H1 (cell line): ENCODE measurements at regions not wholly inside any gene's neighbourhood (a gene's known extent, or its start where the extent isn't known, plus 50 kb on each side); places are given as distances from the start of the nearest gene placed in this dataset.

ENCODE experiments used
- HDAC2 ChIP-seq, 2 experiments: fragments of 300-600 bp in 1 of 2; sonication (generic) in 1 of 2; IDR thresholded peaks; 2 replicates each; pipeline ENCODE4 v1.6.1; 2011 to 2012; ENCODE audit warnings: low read depth in 2 of 2, low read length in 2 of 2, mild to moderate bottlenecking in 2 of 2, moderate library complexity in 2 of 2, borderline replicate concordance in 1 of 2, inconsistent platforms in 1 of 2
- JUN ChIP-seq: IDR thresholded peaks from 2 replicates; pipeline ENCODE4 v1.6.1; 2011; ENCODE audit warnings: low read depth, mild to moderate bottlenecking, improper control_type of control experiment, low read length
- POLR2A ChIP-seq, 2 experiments: IDR thresholded peaks; 1 replicate in 1 of 2; 2 replicates in 1 of 2; pipeline ENCODE4 v1.6.1; 2011; ENCODE audit warnings: low read depth in 2 of 2, low read length in 2 of 2, mild to moderate bottlenecking in 2 of 2; ENCODE audit errors: control extremely low read depth in 1 of 2
- YY1 ChIP-seq: IDR thresholded peaks from 2 replicates; pipeline ENCODE4 v1.6.1; 2011; ENCODE audit warnings: low read depth, mild to moderate bottlenecking, low read length
- ZNF274 ChIP-seq: IDR thresholded peaks from 2 replicates; pipeline ENCODE4 v1.7.0; 2012; ENCODE audit warnings: low read length, borderline replicate concordance; ENCODE audit errors: extremely low read depth
- TF ChIP-seq, protein P1 (sequence below), 3 experiments: IDR thresholded peaks; 1 replicate in 2 of 3; 2 replicates in 1 of 3; pipeline versions ENCODE4 v1.5.1 to v1.6.1; 2011; ENCODE audit warnings: low read length in 3 of 3, mild to moderate bottlenecking in 3 of 3, inconsistent platforms in 2 of 3, low read depth in 1 of 3, moderate library complexity in 1 of 3; ENCODE audit not compliant: insufficient read depth in 1 of 3; ENCODE audit errors: control extremely low read depth in 1 of 3

DNA sequence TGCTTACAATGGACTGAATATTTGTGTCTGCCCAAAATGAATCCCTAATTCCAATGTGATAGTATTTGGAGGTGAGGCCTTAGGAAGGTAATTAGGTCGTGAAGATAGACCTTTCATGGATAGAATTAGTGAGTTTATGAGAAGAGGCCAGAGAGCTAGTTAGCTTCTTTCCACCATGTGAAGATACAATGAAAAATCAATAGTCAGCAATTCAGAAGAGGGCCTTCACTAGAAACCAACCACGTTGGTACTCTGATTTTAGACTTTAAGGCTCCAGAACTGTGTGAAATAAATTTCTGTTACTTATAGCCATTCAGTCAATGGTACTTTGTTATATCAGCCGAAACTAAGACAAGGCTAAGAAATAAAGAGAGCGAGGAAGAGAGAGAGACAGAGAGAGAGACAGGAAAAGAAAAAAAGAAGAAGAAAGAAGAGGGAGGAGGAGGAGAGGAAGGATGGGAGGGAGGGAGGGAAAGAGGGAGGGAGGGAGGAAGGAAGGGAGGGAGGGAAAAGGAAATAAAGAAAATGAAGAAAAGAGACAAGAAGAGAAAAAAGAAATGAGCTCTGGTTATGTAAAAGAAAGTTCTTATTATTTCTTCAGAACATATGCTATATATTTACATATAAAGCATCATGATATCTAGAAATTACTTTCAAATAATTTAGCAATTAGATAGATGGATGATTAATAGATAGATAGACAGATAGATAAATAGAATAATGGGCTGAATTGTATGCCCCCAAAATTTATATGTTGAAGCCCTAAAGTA lies 1725.3 kb downstream of the EFNA5 start:
- TF ChIP-seq ZNF274 (no peak), YY1 (no peak), POLR2A (IDR thresholded peaks at IDR 0.05; ENCODE audit: control extremely low read depth in 1 of 2, low read depth in 2 of 2, low read length in 2 of 2) (no peak), HDAC2 (IDR thresholded peaks at IDR 0.05; ENCODE audit: borderline replicate concordance in 1 of 2, low read depth in 2 of 2, low read length in 2 of 2) (no peak), JUN (no peak)
- TF ChIP-seq, protein P1, sequence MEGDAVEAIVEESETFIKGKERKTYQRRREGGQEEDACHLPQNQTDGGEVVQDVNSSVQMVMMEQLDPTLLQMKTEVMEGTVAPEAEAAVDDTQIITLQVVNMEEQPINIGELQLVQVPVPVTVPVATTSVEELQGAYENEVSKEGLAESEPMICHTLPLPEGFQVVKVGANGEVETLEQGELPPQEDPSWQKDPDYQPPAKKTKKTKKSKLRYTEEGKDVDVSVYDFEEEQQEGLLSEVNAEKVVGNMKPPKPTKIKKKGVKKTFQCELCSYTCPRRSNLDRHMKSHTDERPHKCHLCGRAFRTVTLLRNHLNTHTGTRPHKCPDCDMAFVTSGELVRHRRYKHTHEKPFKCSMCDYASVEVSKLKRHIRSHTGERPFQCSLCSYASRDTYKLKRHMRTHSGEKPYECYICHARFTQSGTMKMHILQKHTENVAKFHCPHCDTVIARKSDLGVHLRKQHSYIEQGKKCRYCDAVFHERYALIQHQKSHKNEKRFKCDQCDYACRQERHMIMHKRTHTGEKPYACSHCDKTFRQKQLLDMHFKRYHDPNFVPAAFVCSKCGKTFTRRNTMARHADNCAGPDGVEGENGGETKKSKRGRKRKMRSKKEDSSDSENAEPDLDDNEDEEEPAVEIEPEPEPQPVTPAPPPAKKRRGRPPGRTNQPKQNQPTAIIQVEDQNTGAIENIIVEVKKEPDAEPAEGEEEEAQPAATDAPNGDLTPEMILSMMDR (IDR thresholded peaks at IDR 0.05; ENCODE audit: control extremely low read depth in 1 of 3, insufficient read depth in 1 of 3, low read depth in 1 of 3, low read length in 3 of 3) = no peak
